ENCODE measurements at regions not wholly inside any gene's neighbourhood (a gene's known extent, or its start where the extent isn't known, plus 50 kb on each side); places are given as distances from the start of the nearest gene placed in this dataset.
"Not testable (repeated sequence)": the region's sequence is repeated elsewhere in the genome, so short reads cannot be mapped to it uniquely, and the experiment has no call there.

GRCh38 chr2:16247326-16248122 lies 307.2 kb downstream of the MYCN start:
- DNase-seq = no peak

- DNase-seq = no peak
These were observed 306.6 kb downstream of the MYCN start for GRCh38 chr2:16246911-16247310.

DNA sequence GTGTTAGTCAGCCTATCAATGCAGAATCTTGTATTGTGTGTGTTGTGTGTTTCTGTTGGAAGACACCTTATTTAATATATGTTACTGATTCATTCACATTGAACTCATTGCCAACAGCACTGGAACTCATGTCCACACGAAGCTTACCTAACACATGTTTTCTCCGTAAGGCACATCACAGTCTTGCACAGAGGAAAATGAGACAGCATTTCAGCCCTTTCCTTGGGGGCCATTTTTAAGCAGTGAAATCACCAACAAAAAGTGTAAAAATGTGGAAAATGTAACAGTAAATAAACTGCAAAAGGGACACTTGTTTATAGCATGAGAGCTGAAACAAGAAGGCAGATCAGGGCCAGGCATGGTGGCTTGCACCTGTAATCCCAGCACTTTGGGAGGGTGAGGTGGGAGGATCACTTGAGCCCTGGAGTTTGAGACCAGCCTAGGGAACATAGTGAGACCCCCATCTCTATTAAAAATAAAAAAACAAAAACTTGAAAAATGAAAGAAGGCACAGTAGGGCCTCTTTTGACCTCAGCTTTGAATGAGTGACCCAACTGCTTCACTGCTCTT lies 306.0 kb downstream of the MYCN start:
- DNase-seq = no peak

GRCh38 chr2:16245481-16246054 lies 305.2 kb downstream of the MYCN start:
- DNase-seq = no peak

DNA sequence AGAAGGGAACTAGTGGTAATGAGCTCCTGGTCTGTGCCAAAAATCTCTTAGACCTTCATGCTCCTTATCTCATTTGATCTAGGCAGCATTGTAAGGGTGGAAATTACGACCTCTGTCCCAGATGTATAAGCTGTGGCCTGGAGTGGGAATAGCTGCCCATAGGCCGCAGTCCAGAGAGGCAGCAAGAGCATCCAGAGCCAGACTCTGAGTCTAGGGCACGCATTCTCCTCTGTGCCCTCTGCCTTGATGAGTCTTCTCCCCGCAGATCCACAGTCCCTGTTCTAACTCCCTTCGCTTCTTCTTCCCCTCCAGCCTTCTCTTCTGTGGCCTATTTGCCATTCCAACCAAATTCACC lies 304.6 kb downstream of the MYCN start:
- DNase-seq = no peak

- no peak for DNase-seq
These were observed 304.0 kb downstream of the MYCN start for GRCh38 chr2:16244153-16244965.

DNA sequence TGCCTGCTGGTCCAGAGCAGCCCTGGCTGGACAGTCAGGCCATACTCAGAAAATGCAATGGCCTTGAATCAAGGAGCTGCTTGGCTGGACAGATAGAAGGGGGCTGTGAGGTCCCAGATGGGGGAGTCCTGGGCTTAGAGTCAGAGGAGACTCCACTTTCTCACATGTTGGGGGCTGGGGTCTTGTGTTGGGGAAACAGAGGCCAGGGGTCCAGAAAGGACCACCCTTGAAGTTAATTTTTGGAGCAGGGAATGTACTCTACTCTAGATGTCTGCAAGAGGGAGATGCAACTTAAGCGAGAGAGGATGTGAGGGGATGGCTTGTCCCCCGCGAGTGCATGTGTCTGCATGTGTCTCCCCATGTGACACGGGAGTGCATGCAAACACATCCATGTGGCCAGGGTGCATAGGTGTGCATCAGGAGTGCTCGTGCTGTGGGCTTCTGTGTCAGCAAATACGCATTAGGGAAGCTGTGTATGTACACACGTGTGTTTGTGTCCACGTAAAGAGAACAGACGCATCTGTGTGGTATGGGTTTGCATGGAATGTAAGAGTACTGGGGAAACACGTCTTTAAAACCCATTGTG lies 303.2 kb downstream of the MYCN start:
- no peak for DNase-seq

DNA sequence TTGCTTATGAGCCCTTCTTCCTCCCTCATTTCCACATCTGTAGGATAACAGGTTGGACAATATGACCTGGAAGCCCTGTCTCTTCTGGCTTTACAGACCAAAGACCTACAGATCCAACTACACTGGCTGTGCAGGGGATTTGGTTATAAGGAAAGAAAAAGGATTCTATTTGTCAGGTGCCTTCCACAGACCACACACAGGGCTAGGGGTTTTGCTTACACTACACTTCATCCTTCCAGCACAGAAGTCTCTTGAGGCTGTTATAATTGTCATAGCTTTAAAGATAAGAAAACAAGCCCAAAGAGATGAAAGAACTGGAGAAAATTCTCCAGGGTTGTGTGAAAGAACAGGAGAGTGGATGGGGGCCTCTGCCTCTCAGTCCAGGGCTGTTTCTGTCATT lies 302.6 kb downstream of the MYCN start:
- no peak for DNase-seq

- DNase-seq = no peak
These were observed 301.1 kb downstream of the MYCN start for GRCh38 chr2:16241166-16242160.

DNA sequence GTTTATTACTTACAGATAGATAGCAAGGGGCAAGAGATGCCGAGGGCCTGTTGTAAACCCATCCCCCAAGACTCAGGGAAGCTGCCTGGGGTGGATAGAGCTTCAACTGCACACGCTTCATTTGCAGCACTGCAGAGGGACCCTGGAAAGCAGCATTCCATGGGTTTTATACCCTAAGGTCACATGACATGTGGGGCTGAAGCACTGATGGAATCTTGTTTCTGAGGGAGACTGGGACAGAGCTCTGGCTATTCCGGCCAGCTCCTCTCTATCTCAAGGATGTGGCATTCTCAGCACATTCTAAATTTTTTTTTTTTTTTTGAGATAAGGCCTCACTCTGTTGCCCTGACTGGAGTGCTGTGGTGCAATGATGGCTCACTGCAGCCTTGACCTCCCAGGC lies 300.1 kb downstream of the MYCN start:
- DNase-seq = no peak

DNA sequence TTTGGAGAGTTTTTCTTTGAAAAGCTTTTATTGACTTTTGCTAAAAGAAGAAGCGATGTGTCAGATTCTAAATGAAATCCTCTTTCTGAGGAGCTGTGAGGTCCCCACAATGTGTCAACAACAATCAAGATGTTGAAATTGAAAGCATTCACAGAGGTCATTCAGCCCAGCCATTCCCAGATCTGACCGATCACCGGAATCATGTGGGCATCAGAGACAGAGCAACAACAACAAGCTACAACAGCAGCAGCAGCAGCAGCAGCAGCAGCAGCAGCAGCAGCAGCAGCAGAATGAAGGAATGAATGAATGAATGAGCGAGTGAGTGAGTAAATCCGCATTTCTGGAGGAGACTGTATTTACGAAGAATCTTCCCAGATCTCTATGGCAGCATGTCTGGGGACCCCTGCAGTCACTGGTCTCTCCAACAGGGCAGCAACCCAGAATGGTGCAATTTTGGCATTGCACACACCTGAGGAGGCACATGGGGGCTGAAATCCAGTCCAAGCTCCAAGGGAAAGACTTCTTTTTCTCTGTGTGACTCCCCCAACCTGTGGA lies 299.0 kb downstream of the MYCN start:
- no peak for DNase-seq

GRCh38 chr2:16238786-16239185 lies 298.4 kb downstream of the MYCN start:
- DNase-seq = no peak

DNA sequence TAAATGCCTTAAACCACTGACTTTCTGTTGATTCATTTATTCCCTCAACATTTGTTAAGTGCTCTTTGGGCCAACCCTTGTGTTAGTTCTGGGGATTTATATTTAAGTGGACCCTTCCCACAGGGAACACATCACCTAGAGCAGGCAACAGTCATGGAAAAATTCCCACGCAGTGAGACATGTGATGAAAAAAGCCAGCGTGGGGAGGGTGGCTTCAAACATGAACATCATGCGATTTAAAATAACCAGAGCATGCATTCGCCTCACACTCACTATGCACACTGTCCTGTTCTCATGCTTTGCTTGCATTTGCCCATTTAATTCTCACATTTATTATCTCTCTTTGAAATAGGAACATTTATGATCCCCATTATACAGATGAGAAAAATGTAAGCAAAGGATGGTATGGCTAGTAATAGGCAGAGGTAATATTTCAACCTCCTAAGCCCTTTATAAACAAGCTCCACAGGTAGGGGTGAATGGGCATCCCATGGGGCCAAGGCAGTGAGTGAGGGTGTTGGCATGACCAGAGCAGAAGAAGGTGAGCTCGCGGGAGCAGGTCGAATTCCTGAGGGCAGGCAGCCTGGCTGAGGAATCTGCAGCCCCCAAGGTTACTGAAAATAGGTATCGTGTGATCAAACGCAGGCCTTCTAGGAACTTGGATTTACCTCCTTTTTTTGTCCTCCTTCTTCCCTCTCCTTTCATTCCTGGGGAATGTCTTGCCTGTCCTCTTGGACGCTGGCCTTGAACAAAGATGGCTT lies 297.8 kb downstream of the MYCN start:
- DNase-seq = no peak

DNA sequence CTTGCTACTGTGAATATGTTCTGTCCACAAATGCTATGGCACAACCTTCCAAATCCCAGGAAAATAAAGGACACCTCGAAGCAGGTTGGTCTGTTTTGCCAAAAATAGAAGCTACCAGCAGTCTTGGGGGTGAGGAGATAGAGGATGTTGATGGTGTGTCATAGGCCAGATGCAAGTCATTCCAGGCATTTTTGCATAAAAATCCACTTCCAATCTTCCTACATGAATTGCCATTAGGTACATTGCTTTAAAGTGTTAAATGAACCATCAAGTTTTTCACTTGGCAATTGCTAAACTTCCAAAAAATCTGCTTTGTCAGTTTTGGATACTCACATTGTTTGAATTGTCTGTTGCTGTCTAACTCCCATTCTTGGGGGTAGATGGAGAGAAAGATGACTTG lies 295.4 kb downstream of the MYCN start:
- no peak for DNase-seq

DNA sequence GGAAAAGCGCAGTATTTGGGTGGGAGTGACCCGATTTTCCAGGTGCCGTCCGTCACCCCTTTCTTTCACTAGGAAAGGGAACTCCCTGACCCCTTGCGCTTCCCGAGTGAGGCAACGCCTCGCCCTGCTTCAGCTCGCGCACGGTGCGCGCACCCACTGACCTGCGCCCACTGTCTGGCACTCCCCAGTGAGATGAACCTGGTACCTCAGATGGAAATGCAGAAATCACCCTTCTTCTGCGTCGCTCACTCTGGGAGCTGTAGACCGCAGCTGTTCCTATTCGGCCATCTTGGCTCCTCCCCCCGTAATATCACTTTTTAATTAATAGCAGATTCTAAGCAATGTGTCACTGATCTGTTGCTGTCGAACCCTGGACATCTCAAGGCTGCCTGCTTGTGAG lies 294.9 kb downstream of the MYCN start:
- not testable (repeated sequence) for DNase-seq

DNA sequence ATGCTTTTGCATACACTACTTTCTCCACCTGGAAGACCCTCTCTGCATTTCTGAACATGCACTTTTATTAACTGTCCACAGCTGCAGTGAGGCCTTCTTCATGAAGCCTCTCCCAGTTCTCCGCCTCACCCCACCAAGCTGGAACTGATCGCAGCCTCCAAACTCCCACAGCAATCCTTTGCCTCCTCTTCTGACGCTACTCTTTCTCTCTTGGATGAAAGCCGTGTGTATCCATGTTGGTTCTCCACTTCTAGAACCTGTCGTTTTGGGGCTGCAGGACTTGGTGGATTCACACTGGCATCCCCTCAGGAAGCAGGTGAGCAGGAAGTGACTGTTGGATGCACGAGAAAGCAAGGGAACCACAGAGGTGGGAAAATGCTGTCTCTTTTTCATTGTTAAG lies 288.6 kb downstream of the MYCN start:
- DNase-seq = no peak

DNA sequence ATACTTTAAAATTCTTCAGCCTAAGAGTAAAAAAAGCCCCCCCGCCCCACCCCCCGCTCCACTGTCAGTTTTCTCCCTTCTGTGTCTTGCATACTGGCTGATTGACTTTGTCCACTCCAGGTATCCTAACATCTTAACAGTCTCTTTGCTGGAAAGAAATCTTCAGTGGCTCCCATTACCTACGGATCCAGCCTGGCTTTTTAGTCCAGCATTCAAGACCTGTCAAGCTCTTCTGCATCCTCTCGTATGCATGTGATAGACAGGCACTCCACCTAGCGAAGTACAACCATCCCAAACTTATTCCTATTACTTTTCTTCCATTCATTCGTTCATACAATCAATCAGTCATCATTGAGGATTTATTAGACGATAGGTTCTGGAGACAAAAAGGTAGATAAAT lies 288.1 kb downstream of the MYCN start:
- no peak for DNase-seq

DNA sequence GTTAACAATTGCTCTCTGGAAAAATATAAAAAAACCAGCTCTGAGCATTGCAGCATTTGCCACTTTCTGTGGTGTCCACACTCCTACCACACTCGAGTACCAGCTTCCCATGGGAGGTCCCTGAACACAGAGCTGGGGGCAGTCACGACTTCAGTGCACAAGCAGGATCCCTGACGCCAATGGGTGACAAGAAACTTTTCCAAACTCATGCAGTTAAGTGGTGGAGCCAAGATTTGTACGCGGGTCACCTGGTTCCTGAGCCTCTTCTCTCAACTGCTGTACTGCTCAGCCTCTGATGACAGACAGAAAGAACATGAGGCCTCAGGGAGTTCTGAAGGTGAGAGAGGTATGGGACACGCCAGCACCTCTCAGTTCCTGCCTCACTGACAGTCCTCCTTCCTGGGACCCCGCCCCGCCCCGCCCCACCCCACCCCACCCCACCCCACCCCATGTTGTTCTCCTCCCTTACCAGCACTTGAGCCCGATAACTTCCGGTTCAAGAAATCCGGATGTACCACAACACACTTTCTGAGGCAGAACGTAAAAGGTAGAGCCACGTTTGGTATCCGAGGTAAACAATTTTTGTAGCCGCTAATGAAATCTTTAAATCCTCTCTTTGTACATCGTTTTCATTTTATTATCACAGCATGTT lies 287.6 kb downstream of the MYCN start:
- DNase-seq = no peak

- DNase-seq = no peak
These were observed 286.8 kb downstream of the MYCN start for GRCh38 chr2:16226943-16227664.

DNA sequence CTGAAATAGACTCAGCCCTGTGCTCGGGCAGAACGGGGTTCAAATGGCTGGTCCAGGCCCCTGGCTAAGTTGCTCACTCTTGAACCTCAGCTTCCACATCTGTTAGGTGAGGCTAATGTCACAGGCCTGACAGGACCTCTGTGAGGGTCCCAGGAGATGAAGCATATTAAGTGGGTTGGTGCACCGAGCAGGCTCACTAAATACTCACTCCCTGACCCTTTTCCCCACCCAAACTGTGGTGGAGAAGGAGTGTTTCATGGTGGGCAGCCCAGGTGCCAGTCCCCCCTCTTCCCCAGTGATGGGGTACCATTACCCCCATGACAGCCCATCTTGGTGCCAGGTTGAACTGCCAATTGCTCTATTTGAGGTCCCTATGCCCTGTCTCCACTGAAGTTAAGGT lies 286.0 kb downstream of the MYCN start:
- DNase-seq = no peak
